Sigmoid colon (tissue), 6 donors: ENCODE measurements at regions not wholly inside any gene's neighbourhood (a gene's known extent, or its start where the extent isn't known, plus 50 kb on each side); places are given as distances from the start of the nearest gene placed in this dataset.

ENCODE experiments used
- DNase-seq: peaks from one replicate; pipeline ENCODE4 v3.0.0-alpha.2; 2019
- H3K27ac ChIP-seq, 4 donors: fragments of 200-600 bp; sonication (generic); one replicate each; pipeline ENCODE4 v1.5.1; 2016 to 2019; ENCODE audit warnings: mild to moderate bottlenecking in 1 of 4
- H3K27me3 ChIP-seq, 3 donors: fragments of 200-600 bp; sonication (generic); one replicate each; pipeline ENCODE4 v1.5.1; 2019; ENCODE audit warnings: mild to moderate bottlenecking in 1 of 3
- H3K36me3 ChIP-seq, 4 donors: fragments of 200-600 bp; sonication (generic); one replicate each; pipeline ENCODE4 v1.5.1; 2016 to 2019
- H3K4me1 ChIP-seq, 4 donors: fragments of 200-600 bp; sonication (generic); one replicate each; pipeline ENCODE4 v1.5.1; 2017 to 2019
- H3K4me3 ChIP-seq, 4 donors: fragments of 200-600 bp; sonication (generic); one replicate each; pipeline ENCODE4 v1.5.1; 2017 to 2019; ENCODE audit warnings: mild to moderate bottlenecking in 2 of 4, moderate library complexity in 1 of 4
- H3K9me3 ChIP-seq, 4 donors: fragments of 200-600 bp in 3 of 4; sonication (generic) in 3 of 4; one replicate each; pipeline versions ENCODE4 v1.5.1 to v1.6.1; 2013 to 2019
- EP300 ChIP-seq, 4 donors: sonication (generic); formaldehyde crosslinking; IDR thresholded peaks; one replicate each; pipeline ENCODE4 v1.6.1; 2017; ENCODE audit warnings: antibody characterized with exemption in 4 of 4
- POLR2A ChIP-seq, 2 donors: fragments of 450-650 bp; IDR thresholded peaks; one replicate each; pipeline ENCODE4 v1.6.1; 2016; ENCODE audit warnings: antibody characterized with exemption in 2 of 2, mild to moderate bottlenecking in 2 of 2, moderate library complexity in 2 of 2
- POLR2AphosphoS5 ChIP-seq, 4 donors: sonication (generic); formaldehyde crosslinking; IDR thresholded peaks; one replicate each; pipeline ENCODE4 v1.6.1; 2017; ENCODE audit warnings: antibody characterized with exemption in 4 of 4
- WGBS, 2 donors: extraction: QIAGEN DNeasy Blood & Tissue Kit; methylation state at CpG; one replicate each; pipeline ENCODE4 v1.1.7; 2013; 5-methylcytosine and 5-hydroxymethylcytosine counted together
- intact Hi-C: fragments of 100-400 bp; cut with DNase I; formaldehyde crosslinking; loops from one replicate; pipeline ENCODE4 v1.15.1; 2023
- TF ChIP-seq, protein P1 (sequence below), 4 experiments: fragments of 450-650 bp in 3 of 4; fragments of 200-600 bp in 1 of 4; IDR thresholded peaks; one replicate each; pipeline ENCODE4 v1.5.1; 2016 to 2019; ENCODE audit warnings: antibody characterized with exemption in 4 of 4, mild to moderate bottlenecking in 3 of 4, moderate library complexity in 2 of 4
- donor health status: healthy with polysubstance abuse.
- donor health status: healthy.

DNA sequence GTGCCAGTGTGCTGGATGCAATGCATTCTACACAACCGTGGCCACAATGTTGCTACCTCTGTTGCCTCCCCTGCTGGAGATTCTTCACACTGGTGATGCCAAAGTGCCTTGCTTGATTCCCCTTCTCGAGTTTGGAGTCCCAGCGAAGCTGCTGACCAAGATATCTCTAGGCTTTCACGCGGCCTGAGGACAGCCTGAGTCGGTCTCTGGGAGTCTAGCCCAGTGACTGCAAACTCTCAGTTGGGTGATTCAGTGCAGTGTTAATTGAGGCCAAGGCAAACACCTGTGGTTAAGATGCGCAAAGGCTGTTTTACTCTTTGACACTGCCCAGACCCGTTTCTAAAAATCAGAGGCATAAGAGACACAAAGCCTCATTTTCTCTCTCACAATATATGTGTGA is 434.4 kb downstream of the NR2F2 start:
- 90% methylated on average over 8 of the region's 8 CpGs for WGBS, 2 donors
- no peak overlapping the region for H3K27ac ChIP-seq

DNA sequence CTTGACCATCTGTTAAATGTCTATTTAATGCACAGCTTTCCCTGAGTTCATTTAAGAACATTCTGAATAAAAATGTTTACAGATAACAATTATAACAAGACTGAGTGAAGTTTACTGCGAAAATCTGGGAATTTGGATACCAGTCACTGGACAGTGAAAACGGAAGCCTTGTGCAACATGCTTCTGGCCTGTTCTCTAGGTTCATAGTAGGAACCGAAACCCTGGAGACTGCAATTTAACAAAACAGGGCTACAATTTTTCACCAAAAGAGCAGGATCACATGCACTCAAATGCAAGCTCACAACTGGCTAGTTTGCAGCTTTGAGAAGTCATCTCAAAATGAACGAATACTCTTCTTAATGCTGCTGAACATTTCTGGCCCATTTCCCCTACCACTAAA is 435.9 kb downstream of the NR2F2 start:
- H3K36me3 ChIP-seq, result no peaks in the 10 kb centered on the region
- WGBS, 2 donors, result 67 to 84% methylated on average over 4 of the region's 4 CpGs
- TF ChIP-seq, protein P1, sequence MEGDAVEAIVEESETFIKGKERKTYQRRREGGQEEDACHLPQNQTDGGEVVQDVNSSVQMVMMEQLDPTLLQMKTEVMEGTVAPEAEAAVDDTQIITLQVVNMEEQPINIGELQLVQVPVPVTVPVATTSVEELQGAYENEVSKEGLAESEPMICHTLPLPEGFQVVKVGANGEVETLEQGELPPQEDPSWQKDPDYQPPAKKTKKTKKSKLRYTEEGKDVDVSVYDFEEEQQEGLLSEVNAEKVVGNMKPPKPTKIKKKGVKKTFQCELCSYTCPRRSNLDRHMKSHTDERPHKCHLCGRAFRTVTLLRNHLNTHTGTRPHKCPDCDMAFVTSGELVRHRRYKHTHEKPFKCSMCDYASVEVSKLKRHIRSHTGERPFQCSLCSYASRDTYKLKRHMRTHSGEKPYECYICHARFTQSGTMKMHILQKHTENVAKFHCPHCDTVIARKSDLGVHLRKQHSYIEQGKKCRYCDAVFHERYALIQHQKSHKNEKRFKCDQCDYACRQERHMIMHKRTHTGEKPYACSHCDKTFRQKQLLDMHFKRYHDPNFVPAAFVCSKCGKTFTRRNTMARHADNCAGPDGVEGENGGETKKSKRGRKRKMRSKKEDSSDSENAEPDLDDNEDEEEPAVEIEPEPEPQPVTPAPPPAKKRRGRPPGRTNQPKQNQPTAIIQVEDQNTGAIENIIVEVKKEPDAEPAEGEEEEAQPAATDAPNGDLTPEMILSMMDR (IDR thresholded peaks at IDR 0.05), result no peak
- TF ChIP-seq EP300 (IDR thresholded peaks at IDR 0.05) (no peak), POLR2A (IDR thresholded peaks at IDR 0.05) (no peak), POLR2AphosphoS5 (IDR thresholded peaks at IDR 0.05) (no peak)
- no peaks in the 10 kb centered on the region for H3K27me3 ChIP-seq
- no peak overlapping the region for H3K4me3 ChIP-seq
- intact Hi-C loops, result no loop called here
- no peaks in the 10 kb centered on the region for H3K9me3 ChIP-seq
- DNase-seq, result no peak
- no peaks in the 10 kb centered on the region for H3K4me1 ChIP-seq
- H3K27ac ChIP-seq, result no peak overlapping the region

More for the DNA sequence above, 434.4 kb downstream of the NR2F2 start:
- no peaks in the 10 kb centered on the region for H3K36me3 ChIP-seq
- H3K27me3 ChIP-seq, result no peaks in the 10 kb centered on the region
- intact Hi-C loops, result no loop called here
- no peak for DNase-seq
- H3K4me1 ChIP-seq, result no peaks in the 10 kb centered on the region
- H3K4me3 ChIP-seq, result no peak overlapping the region
- TF ChIP-seq POLR2AphosphoS5 (IDR thresholded peaks at IDR 0.05) (no peak), POLR2A (IDR thresholded peaks at IDR 0.05) (no peak), EP300 (IDR thresholded peaks at IDR 0.05) (no peak)
- TF ChIP-seq, protein P1 (IDR thresholded peaks at IDR 0.05), result no peak
- H3K9me3 ChIP-seq, result no peaks in the 10 kb centered on the region

DNA sequence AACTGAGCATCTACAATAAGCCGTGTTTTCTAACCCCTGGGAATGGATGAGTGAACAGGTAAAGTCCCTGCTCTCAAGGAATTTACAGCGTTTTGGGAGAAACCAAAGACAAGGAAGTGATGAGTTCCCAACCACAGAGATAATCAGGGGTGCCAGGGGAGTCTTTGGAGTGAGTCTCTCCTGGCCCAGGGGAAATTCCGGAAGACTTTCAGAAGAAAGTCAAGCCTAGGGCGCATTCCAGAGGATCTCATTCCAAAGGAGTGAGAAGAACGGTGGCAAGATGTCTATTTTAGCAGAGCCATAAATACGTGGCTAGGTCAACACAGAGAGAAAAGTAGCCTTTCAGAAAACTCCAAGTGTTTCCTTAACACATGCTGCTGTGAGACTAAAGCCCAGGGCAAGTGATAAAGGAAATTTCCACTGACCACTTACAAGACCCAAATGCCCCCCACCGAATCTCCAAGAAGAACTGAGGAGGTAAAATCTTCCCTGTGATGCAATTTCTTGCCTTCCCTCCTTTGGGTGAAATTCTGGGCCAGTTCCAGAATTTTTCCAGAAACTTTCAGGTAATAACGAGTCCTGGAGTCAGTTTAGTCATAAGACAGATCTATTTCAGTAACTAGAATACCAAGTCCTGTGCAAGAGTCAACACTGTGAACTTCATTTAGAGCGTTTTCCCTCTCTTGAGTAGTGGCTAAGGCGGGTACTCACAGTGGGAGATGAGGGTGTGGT is 437.4 kb downstream of the NR2F2 start:
- WGBS, 2 donors, result 40 to 67% methylated on average over 10 of the region's 10 CpGs
- TF ChIP-seq POLR2AphosphoS5 (IDR thresholded peaks at IDR 0.05) (no peak), POLR2A (IDR thresholded peaks at IDR 0.05) (no peak), EP300 (IDR thresholded peaks at IDR 0.05) (no peak)
- TF ChIP-seq, protein P1 (IDR thresholded peaks at IDR 0.05), result no peak
- no peak for DNase-seq
- Histone ChIP-seq H3K27me3 (no peaks in the 10 kb centered on the region), H3K27ac (no peak overlapping the region), H3K4me1 (no peaks in the 10 kb centered on the region), H3K36me3 (no peaks in the 10 kb centered on the region), H3K9me3 (no peaks in the 10 kb centered on the region), H3K4me3 (no peak overlapping the region)
- intact Hi-C loops, result no loop called here

DNA sequence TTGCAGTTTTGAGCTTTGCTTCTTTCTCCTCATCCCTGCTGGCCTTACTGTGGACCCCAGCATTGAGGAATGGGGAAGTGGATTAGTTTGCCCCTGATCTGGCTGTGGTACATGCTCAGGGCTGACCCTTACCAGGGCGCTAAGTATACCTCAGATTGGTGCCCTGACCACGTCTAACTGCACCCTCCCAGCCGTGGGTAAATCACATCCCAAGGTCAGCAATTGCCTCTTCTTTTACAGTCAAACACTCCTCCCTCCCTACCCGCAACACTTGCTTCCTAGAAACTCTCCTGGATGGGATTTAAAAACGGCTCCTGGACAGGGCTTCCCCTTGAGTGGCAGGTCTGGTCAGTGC is 437.9 kb downstream of the NR2F2 start:
- Histone ChIP-seq H3K9me3 (no peaks in the 10 kb centered on the region), H3K36me3 (no peaks in the 10 kb centered on the region), H3K27me3 (no peaks in the 10 kb centered on the region), H3K27ac (no peak overlapping the region), H3K4me1 (no peaks in the 10 kb centered on the region), H3K4me3 (no peak overlapping the region)
- TF ChIP-seq, protein P1 (IDR thresholded peaks at IDR 0.05), result no peak
- no peak for DNase-seq
- intact Hi-C loops, result no loop called here
- 48 to 59% methylated on average over 5 of the region's 5 CpGs for WGBS, 2 donors

DNA sequence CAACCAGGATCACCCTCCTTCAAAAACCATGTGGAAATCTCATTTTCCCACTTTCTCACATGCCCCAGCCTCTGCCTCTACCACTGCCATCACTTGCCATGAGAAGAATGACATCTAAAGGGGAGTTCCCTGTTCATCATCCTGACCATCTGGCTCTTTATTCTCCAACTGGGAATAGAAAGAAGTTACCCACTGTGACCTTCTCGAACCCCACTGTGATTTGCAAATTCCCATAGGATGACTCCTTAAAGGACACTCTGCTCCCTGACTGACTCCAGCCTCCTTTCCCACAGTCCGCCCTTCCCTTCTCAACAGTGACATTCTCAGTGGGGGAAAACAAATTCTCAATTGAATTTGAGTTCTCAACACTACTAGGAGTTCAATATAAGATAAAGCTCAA is 440.5 kb downstream of the NR2F2 start:
- intact Hi-C loops, result no loop called here
- WGBS, 2 donors, result 56 to 72% methylated on average over 2 of the region's 2 CpGs
- no peak for DNase-seq

More for the DNA sequence above, 440.5 kb downstream of the NR2F2 start:
- H3K4me1 ChIP-seq, result no peaks in the 10 kb centered on the region
- TF ChIP-seq POLR2AphosphoS5 (IDR thresholded peaks at IDR 0.05) (no peak), POLR2A (IDR thresholded peaks at IDR 0.05) (no peak), EP300 (IDR thresholded peaks at IDR 0.05) (no peak)
- TF ChIP-seq, protein P1 (IDR thresholded peaks at IDR 0.05), result no peak
- no peak overlapping the region for H3K4me3 ChIP-seq
- no peaks in the 10 kb centered on the region for H3K36me3 ChIP-seq
- H3K27me3 ChIP-seq, result no peaks in the 10 kb centered on the region
- H3K9me3 ChIP-seq, result no peaks in the 10 kb centered on the region
- no peak overlapping the region for H3K27ac ChIP-seq
